H1 (cell line): ENCODE measurements at regions not wholly inside any gene's neighbourhood (a gene's known extent, or its start where the extent isn't known, plus 50 kb on each side); places are given as distances from the start of the nearest gene placed in this dataset.

Experiments
- ATF2 ChIP-seq: IDR thresholded peaks from 2 replicates; pipeline ENCODE4 v1.6.1; 2012; ENCODE audit warnings: low read length, inconsistent platforms
- BACH1 ChIP-seq: IDR thresholded peaks from 2 replicates; pipeline ENCODE4 v1.6.1; 2012; ENCODE audit warnings: low read length, improper control_type of control experiment
- BRCA1 ChIP-seq: IDR thresholded peaks from 2 replicates; pipeline ENCODE4 v1.6.1; 2012; ENCODE audit warnings: low read depth, low read length, improper control_type of control experiment
- EP300 ChIP-seq, 2 experiments: IDR thresholded peaks; 1 replicate in 1 of 2; 2 replicates in 1 of 2; pipeline ENCODE4 v1.6.1; 2011 to 2012; ENCODE audit warnings: low read depth in 2 of 2, low read length in 2 of 2, mild to moderate bottlenecking in 2 of 2, borderline replicate concordance in 1 of 2, inconsistent platforms in 1 of 2, moderate library complexity in 1 of 2
- NANOG ChIP-seq: IDR thresholded peaks from 2 replicates; pipeline ENCODE4 v1.6.1; 2011; ENCODE audit warnings: low read length, low read depth, mild to moderate bottlenecking, inconsistent platforms; ENCODE audit not compliant: insufficient read depth, poor library complexity, severe bottlenecking
- YY1 ChIP-seq: IDR thresholded peaks from 2 replicates; pipeline ENCODE4 v1.6.1; 2011; ENCODE audit warnings: low read depth, mild to moderate bottlenecking, low read length
- TF ChIP-seq, protein P1 (sequence below): fragments of 300-600 bp; sonication (generic); IDR thresholded peaks from 2 replicates; pipeline ENCODE4 v1.7.1; 2012; ENCODE audit warnings: low read length, moderate library complexity, mild to moderate bottlenecking, inconsistent platforms; ENCODE audit not compliant: insufficient replicate concordance

GRCh38 chr2:196257086-196257485 is 85.7 kb upstream of the STK17B start (continued):
- TF ChIP-seq, protein P1, sequence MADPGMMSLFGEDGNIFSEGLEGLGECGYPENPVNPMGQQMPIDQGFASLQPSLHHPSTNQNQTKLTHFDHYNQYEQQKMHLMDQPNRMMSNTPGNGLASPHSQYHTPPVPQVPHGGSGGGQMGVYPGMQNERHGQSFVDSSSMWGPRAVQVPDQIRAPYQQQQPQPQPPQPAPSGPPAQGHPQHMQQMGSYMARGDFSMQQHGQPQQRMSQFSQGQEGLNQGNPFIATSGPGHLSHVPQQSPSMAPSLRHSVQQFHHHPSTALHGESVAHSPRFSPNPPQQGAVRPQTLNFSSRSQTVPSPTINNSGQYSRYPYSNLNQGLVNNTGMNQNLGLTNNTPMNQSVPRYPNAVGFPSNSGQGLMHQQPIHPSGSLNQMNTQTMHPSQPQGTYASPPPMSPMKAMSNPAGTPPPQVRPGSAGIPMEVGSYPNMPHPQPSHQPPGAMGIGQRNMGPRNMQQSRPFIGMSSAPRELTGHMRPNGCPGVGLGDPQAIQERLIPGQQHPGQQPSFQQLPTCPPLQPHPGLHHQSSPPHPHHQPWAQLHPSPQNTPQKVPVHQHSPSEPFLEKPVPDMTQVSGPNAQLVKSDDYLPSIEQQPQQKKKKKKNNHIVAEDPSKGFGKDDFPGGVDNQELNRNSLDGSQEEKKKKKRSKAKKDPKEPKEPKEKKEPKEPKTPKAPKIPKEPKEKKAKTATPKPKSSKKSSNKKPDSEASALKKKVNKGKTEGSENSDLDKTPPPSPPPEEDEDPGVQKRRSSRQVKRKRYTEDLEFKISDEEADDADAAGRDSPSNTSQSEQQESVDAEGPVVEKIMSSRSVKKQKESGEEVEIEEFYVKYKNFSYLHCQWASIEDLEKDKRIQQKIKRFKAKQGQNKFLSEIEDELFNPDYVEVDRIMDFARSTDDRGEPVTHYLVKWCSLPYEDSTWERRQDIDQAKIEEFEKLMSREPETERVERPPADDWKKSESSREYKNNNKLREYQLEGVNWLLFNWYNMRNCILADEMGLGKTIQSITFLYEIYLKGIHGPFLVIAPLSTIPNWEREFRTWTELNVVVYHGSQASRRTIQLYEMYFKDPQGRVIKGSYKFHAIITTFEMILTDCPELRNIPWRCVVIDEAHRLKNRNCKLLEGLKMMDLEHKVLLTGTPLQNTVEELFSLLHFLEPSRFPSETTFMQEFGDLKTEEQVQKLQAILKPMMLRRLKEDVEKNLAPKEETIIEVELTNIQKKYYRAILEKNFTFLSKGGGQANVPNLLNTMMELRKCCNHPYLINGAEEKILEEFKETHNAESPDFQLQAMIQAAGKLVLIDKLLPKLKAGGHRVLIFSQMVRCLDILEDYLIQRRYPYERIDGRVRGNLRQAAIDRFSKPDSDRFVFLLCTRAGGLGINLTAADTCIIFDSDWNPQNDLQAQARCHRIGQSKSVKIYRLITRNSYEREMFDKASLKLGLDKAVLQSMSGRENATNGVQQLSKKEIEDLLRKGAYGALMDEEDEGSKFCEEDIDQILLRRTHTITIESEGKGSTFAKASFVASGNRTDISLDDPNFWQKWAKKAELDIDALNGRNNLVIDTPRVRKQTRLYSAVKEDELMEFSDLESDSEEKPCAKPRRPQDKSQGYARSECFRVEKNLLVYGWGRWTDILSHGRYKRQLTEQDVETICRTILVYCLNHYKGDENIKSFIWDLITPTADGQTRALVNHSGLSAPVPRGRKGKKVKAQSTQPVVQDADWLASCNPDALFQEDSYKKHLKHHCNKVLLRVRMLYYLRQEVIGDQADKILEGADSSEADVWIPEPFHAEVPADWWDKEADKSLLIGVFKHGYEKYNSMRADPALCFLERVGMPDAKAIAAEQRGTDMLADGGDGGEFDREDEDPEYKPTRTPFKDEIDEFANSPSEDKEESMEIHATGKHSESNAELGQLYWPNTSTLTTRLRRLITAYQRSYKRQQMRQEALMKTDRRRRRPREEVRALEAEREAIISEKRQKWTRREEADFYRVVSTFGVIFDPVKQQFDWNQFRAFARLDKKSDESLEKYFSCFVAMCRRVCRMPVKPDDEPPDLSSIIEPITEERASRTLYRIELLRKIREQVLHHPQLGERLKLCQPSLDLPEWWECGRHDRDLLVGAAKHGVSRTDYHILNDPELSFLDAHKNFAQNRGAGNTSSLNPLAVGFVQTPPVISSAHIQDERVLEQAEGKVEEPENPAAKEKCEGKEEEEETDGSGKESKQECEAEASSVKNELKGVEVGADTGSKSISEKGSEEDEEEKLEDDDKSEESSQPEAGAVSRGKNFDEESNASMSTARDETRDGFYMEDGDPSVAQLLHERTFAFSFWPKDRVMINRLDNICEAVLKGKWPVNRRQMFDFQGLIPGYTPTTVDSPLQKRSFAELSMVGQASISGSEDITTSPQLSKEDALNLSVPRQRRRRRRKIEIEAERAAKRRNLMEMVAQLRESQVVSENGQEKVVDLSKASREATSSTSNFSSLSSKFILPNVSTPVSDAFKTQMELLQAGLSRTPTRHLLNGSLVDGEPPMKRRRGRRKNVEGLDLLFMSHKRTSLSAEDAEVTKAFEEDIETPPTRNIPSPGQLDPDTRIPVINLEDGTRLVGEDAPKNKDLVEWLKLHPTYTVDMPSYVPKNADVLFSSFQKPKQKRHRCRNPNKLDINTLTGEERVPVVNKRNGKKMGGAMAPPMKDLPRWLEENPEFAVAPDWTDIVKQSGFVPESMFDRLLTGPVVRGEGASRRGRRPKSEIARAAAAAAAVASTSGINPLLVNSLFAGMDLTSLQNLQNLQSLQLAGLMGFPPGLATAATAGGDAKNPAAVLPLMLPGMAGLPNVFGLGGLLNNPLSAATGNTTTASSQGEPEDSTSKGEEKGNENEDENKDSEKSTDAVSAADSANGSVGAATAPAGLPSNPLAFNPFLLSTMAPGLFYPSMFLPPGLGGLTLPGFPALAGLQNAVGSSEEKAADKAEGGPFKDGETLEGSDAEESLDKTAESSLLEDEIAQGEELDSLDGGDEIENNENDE: no peak
- TF ChIP-seq ATF2: no peak
- TF ChIP-seq BRCA1: no peak
- no peak for TF ChIP-seq NANOG
- no peak for TF ChIP-seq EP300 (IDR thresholded peaks at IDR 0.05; ENCODE audit: borderline replicate concordance in 1 of 2, low read depth in 2 of 2, low read length in 2 of 2)
- TF ChIP-seq BACH1: no peak
- no peak for TF ChIP-seq YY1
